Spleen (tissue), 11 donors: ENCODE measurements at regions not wholly inside any gene's neighbourhood (a gene's known extent, or its start where the extent isn't known, plus 50 kb on each side); places are given as distances from the start of the nearest gene placed in this dataset.
"Not testable (repeated sequence)": the region's sequence is repeated elsewhere in the genome, so short reads cannot be mapped to it uniquely, and the experiment has no call there.

Experiments used
- DNase-seq: peaks from one replicate; pipeline ENCODE4 v3.0.0-alpha.2; 2020
- H3K27ac ChIP-seq, 8 donors: fragments of 200-600 bp; sonication (generic) in 7 of 8; 1 replicate in 4 of 8; 2 replicates in 4 of 8; pipeline versions ENCODE4 v1.5.0 to v1.8.0; 2016 to 2021; ENCODE audit warnings: inconsistent platforms in 4 of 8, mild to moderate bottlenecking in 4 of 8, moderate library complexity in 1 of 8
- H3K27me3 ChIP-seq, 7 donors: fragments of 200-600 bp; sonication (generic) in 6 of 7; replicated peaks in 1 of 7; 1 replicate in 4 of 7; 2 replicates in 3 of 7; pipeline versions ENCODE4 v1.5.0 to v1.8.0; 2016 to 2021; ENCODE audit warnings: inconsistent platforms in 3 of 7, mild to moderate bottlenecking in 1 of 7
- H3K36me3 ChIP-seq, 6 donors: fragments of 200-600 bp; sonication (generic) in 5 of 6; 1 replicate in 4 of 6; 2 replicates in 2 of 6; pipeline versions ENCODE4 v1.5.0 to v1.8.0; 2016 to 2021; ENCODE audit warnings: inconsistent platforms in 2 of 6
- H3K4me1 ChIP-seq, 6 donors: fragments of 200-600 bp; sonication (generic) in 5 of 6; 1 replicate in 3 of 6; 2 replicates in 3 of 6; pipeline versions ENCODE4 v1.5.0 to v1.8.0; 2016 to 2021; ENCODE audit warnings: inconsistent platforms in 3 of 6
- H3K4me3 ChIP-seq, 8 donors: fragments of 200-600 bp; sonication (generic) in 7 of 8; 1 replicate in 4 of 8; 2 replicates in 4 of 8; pipeline versions ENCODE4 v1.5.0 to v1.8.0; 2016 to 2021; ENCODE audit warnings: inconsistent platforms in 4 of 8, mild to moderate bottlenecking in 4 of 8, moderate library complexity in 2 of 8
- H3K9me3 ChIP-seq, 8 donors: fragments of 200-600 bp; sonication (generic) in 7 of 8; 1 replicate in 4 of 8; 2 replicates in 4 of 8; pipeline versions ENCODE4 v1.5.0 to v1.8.0; 2016 to 2021; ENCODE audit warnings: inconsistent platforms in 4 of 8
- CTCF ChIP-seq, 11 experiments: fragments of 200-600 bp in 7 of 11; fragments of 450-650 bp in 4 of 11; sonication (generic) in 4 of 11; IDR thresholded peaks in 8 of 11; conservative IDR thresholded peaks in 3 of 11; 1 replicate in 7 of 11; 2 replicates in 4 of 11; pipeline versions ENCODE4 v1.4.0 to v1.8.0; 2016 to 2021; ENCODE audit warnings: antibody characterized with exemption in 11 of 11, inconsistent platforms in 4 of 11, mild to moderate bottlenecking in 1 of 11
- POLR2A ChIP-seq, 3 donors: fragments of 450-650 bp; IDR thresholded peaks; one replicate each; pipeline ENCODE4 v1.5.1; 2017; ENCODE audit warnings: antibody characterized with exemption in 3 of 3, mild to moderate bottlenecking in 1 of 3
- POLR2AphosphoS5 ChIP-seq, 3 donors: sonication (generic); formaldehyde crosslinking; IDR thresholded peaks; one replicate each; pipeline ENCODE4 v1.5.1; 2017; ENCODE audit warnings: antibody characterized with exemption in 3 of 3
- WGBS, 5 donors: extraction: QIAGEN DNeasy Blood & Tissue Kit in 3 of 5; methylation state at CpG; one replicate each; pipeline versions ENCODE4 v1.1.5 to v1.1.7; 2013 to 2018; 5-methylcytosine and 5-hydroxymethylcytosine counted together
- intact Hi-C: fragments of 100-400 bp; cut with DNase I; formaldehyde crosslinking; loops from one replicate; pipeline ENCODE4 v1.15.0; 2023; ENCODE audit warnings: low total_unique reads
- donor health status: healthy with polysubstance abuse.
- donor health status: DM: no; HTN: no; CAD: no; lungs with moderate emphysema.
- donor health status: DM: no; HTN: no; CAD: no.
- donor health status: Bipolar disorder and iron deficiency.
- donor health status: healthy.
- donor health status: DM: no; HTN: no; CAD: no.
- donor health status: DM: yes; HTN: yes; CAD: no.

DNA sequence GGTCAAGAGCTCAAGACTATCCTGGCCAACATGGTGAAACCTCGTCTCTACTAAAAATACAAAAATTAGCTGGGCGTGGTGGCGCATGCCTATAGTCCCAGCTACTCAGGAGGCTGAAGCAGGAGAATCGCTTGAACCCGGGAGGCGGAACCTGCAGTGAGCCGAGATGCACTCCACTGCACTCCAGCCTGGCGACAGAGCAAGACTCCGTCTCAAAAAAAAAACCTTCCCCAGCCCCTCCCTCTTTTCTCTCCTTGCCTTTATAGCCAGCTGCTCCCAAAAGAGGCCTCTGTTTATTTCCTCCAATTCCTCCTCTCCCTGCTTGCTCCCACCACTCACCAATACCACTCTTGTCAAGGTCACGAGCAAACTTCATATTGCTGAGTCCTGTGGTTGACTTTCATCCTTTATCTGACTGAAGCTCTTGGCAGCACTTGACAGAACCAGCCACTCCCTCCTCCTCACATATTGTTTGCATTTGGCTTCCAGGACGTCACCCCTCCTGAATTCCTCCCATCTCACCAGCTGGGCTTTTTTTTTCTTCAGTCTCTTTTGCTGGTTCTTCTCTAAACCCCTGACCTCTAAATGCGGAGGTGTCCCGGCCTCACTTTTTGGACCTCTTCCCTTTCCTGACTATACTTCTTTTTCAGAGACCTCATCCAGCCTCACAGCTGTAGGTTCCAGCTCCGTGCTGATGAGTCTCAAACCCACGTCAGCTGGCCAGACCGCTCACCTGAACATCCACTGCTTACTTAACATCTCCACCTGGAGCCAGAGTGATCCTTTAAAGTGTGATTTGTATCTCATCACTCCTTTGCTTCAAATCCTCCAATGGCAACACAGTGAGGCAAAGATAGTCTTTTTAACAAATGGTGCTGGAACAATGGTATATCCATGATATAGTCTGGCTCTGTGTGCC lies 84.6 kb upstream of the CAB39 start:
- Histone ChIP-seq H3K36me3 (no peaks in the 10 kb centered on the region), H3K27ac (no peak overlapping the region), H3K9me3 (peaks cover 0 to 4% (median 0%) of the 10 kb centered on the region in 8 donors), H3K4me1 (no peaks in the 10 kb centered on the region), H3K27me3 (no peaks in the 10 kb centered on the region), H3K4me3 (no peak overlapping the region)
- DNase-seq: peak; percentile 27
- WGBS, 5 donors: 66 to 76% (median 72%) methylated on average over 16 of the region's 16 CpGs
- no peak for TF ChIP-seq CTCF (IDR thresholded peaks at IDR 0.05 in 8 of 11, conservative IDR thresholded peaks at IDR 0.05 in 3 of 11)
- intact Hi-C loops: no loop called here

DNA sequence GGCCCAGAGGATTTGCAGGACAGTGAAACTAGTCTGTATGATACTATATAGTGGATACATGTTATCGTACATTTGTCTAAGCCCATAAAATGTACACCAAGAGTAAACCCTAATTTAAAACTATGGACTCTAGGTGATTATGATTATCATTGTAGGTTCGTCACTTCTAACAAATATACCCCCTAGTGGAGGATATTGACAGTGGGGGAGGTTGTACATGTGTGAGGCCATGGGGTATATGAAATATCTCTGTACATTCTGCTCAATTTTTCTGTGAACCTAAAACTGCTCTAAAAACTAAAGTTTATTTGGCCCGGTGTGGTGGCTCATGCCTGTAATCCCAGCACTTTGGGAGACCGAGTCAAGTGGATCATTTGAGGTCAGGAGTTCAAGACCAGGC lies 81.2 kb upstream of the CAB39 start:
- TF ChIP-seq POLR2A (IDR thresholded peaks at IDR 0.05): no peak
- no peak for TF ChIP-seq POLR2AphosphoS5 (IDR thresholded peaks at IDR 0.05)
- no peak for TF ChIP-seq CTCF (IDR thresholded peaks at IDR 0.05 in 8 of 11, conservative IDR thresholded peaks at IDR 0.05 in 3 of 11)
- Histone ChIP-seq H3K36me3 (no peaks in the 10 kb centered on the region), H3K27me3 (peaks cover 0 to under 1% (median 0%) of the 10 kb centered on the region in 7 donors), H3K27ac (no peak overlapping the region), H3K9me3 (no peaks in the 10 kb centered on the region), H3K4me3 (no peak overlapping the region), H3K4me1 (peaks cover 0 to 5% (median 0%) of the 10 kb centered on the region in 6 donors)
- WGBS, 5 donors: 85 to 94% (median 89%) methylated on average over 4 of the region's 4 CpGs
- no peak for DNase-seq
- intact Hi-C loops: no loop called here

DNA sequence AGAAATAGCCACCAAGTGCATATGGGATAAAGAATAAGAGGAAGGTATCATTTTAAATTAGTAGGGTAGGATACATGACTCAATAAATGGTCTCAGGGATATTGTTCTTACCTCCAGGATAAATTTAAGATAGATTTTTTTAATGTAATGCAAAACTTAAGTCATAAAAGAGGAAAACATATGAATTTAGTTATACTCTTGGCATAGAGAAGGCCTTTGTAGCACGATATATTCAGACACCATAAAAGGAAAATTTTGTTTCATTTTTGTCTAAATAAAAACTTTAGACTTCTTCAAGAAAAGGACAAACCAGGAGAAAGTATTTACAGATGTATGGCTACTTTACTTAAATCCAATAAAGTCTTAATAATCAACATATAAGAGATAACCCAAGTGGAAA lies 78.5 kb upstream of the CAB39 start:
- H3K27ac ChIP-seq: no peak overlapping the region
- intact Hi-C loops: no loop called here
- peaks cover 0 to 17% (median 0%) of the 10 kb centered on the region in 7 donors for H3K27me3 ChIP-seq
- no peak overlapping the region for H3K4me3 ChIP-seq
- H3K36me3 ChIP-seq: no peaks in the 10 kb centered on the region
- peaks cover 0 to 13% (median 4%) of the 10 kb centered on the region in 6 donors for H3K4me1 ChIP-seq
- TF ChIP-seq CTCF (IDR thresholded peaks at IDR 0.05 in 8 of 11, conservative IDR thresholded peaks at IDR 0.05 in 3 of 11): no peak
- WGBS, 5 donors: 74 to 88% (median 84%) methylated on average over 1 of the region's 1 CpG
- no peak for DNase-seq
- no peaks in the 10 kb centered on the region for H3K9me3 ChIP-seq

GRCh38 chr2:230634721-230635313 lies 77.8 kb upstream of the CAB39 start:
- H3K27ac ChIP-seq, DNase-seq, H3K9me3 ChIP-seq, intact Hi-C loops, H3K4me3 ChIP-seq, H3K36me3 ChIP-seq: not testable (repeated sequence)
- Histone ChIP-seq H3K4me1 (peaks cover 0 to 13% (median 4%) of the 10 kb centered on the region in 6 donors), H3K27me3 (peaks cover 0 to 17% (median 0%) of the 10 kb centered on the region in 7 donors)
- 95 to 98% (median 96%) methylated on average over 5 of the region's 5 CpGs for WGBS, 5 donors
